ENCODE measurements at regions not wholly inside any gene's neighbourhood (a gene's known extent, or its start where the extent isn't known, plus 50 kb on each side); places are given as distances from the start of the nearest gene placed in this dataset.

GRCh38 chr16:80903616-80904015 is 99.2 kb upstream of the CDYL2 start:
- H3K4me3 Mint-ChIP-seq = no peak overlapping the region
- no peak overlapping the region for H3K27ac Mint-ChIP-seq
- DNase-seq (ENCODE audit: low spot score) (no peak), ATAC-seq (no peak)
- ChIA-PET CTCF (no interaction called here), POLR2A (no interaction called here)
- no peaks in the 10 kb centered on the region for H3K36me3 Mint-ChIP-seq
- TF ChIP-seq ZNF396 (CRISPR knock-in tag; IDR thresholded peaks at IDR 0.05; ENCODE audit: borderline replicate concordance) (no peak), SMAD3 (CRISPR knock-in tag; IDR thresholded peaks at IDR 0.05; ENCODE audit: borderline replicate concordance) (no peak), ETV6 (CRISPR knock-in tag; IDR thresholded peaks at IDR 0.05) (no peak), NFYB (CRISPR knock-in tag; conservative IDR thresholded peaks at IDR 0.05; ENCODE audit: low read depth) (no peak), ATF2 (CRISPR knock-in tag; IDR thresholded peaks at IDR 0.05; ENCODE audit: borderline replicate concordance, low read depth) (no peak), NFE2L1 (CRISPR knock-in tag; IDR thresholded peaks at IDR 0.05) (no peak), ARID4B (CRISPR knock-in tag; IDR thresholded peaks at IDR 0.05; ENCODE audit: borderline replicate concordance) (no peak), ZNF121 (CRISPR knock-in tag; IDR thresholded peaks at IDR 0.05) (no peak), ZNF671 (CRISPR knock-in tag; IDR thresholded peaks at IDR 0.05) (no peak), NR1H2 (CRISPR knock-in tag; IDR thresholded peaks at IDR 0.05) (no peak), ZNF532 (CRISPR knock-in tag; IDR thresholded peaks at IDR 0.05; ENCODE audit: borderline replicate concordance) (no peak), AR (CRISPR knock-in tag; IDR thresholded peaks at IDR 0.05) (no peak), USF1 (CRISPR knock-in tag; IDR thresholded peaks at IDR 0.05) (no peak), RORB (CRISPR knock-in tag; IDR thresholded peaks at IDR 0.05) (no peak), FOXJ3 (CRISPR knock-in tag; IDR thresholded peaks at IDR 0.05; ENCODE audit: borderline replicate concordance) (no peak), ZNF423 (CRISPR knock-in tag; IDR thresholded peaks at IDR 0.05) (no peak)
- H3K4me1 Mint-ChIP-seq = no peaks in the 10 kb centered on the region
- H3K9me3 Mint-ChIP-seq = no peaks in the 10 kb centered on the region
- no peaks in the 10 kb centered on the region for H3K27me3 Mint-ChIP-seq (ENCODE audit: low read depth)

All from WTC11 (cell line).